ENCODE measurements at regions not wholly inside any gene's neighbourhood (a gene's known extent, or its start where the extent isn't known, plus 50 kb on each side); places are given as distances from the start of the nearest gene placed in this dataset.
"Not testable (repeated sequence)": the region's sequence is repeated elsewhere in the genome, so short reads cannot be mapped to it uniquely, and the experiment has no call there.

DNA sequence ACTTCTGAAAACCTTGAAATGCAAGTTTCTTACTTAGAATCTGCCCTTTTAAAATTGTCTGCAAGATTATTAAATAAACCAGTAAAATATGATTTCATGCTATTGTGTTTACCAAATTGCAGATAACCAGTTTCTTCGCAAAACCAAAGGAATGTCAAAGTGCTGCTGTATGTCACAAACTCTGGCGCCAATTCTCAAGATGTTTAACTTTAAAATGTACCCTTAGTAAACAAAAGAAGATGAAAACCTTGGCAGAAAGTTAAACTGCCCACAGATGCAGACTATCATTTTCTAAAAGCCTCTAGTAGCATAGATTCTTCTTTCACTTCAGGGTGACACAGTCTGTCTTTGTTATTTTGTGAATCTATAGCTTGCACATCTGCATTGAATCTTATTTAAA is 189.2 kb downstream of the SLITRK6 start:
- DNase-seq (ENCODE audit: extremely low read depth in 1 of 2, low read depth in 1 of 2): no peak

- DNase-seq (ENCODE audit: extremely low read depth in 1 of 2, low read depth in 1 of 2): no peak
Observed at GRCh38 chr13:85608255-85608829, 190.9 kb downstream of the SLITRK6 start.

DNA sequence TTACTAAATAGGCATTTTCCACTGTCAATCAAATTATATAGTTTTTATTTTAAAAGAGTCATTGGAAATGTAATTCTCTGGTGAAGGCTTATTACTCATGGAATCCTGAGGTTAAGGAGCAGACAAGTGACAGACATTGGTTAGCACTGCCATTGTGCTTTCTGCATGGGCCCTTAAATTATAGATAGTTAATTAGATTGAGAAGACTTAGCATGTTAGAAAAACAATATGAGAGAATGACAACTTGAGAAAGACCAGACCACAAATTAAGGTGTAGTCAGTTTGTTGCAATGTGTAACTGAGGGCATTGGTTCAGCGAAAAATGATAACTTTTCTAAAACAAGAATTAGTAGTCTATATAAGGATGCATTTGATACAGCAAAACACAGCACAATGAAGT is 195.5 kb downstream of the SLITRK6 start:
- DNase-seq (ENCODE audit: extremely low read depth in 1 of 2, low read depth in 1 of 2): no peak

GRCh38 chr13:85601526-85601925 is 197.7 kb downstream of the SLITRK6 start:
- DNase-seq (ENCODE audit: extremely low read depth in 1 of 2, low read depth in 1 of 2): no peak

- no peak for DNase-seq (ENCODE audit: extremely low read depth in 1 of 2, low read depth in 1 of 2)
Observed at GRCh38 chr13:85597790-85598500, 201.3 kb downstream of the SLITRK6 start.

DNA sequence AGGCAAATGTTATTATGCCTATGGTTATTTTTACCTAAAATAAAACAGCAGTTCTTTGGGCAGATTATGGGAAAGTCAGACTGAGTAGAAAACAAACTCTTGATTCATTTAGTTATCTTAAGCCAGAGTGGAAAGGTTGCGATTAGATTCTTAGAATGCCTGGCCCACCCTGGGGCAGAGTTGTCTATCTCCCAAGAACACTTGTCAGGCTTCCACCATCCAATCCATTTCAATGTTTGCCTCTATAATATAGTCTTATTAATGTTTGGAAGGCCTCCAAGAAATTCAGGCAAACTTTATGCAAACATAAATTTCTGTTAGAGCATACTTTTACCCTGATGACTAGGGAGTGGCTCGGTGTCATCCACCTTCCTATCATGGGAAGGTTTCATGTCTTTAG is 207.0 kb downstream of the SLITRK6 start:
- DNase-seq (ENCODE audit: extremely low read depth in 1 of 2, low read depth in 1 of 2): no peak

GRCh38 chr13:85590231-85590931 is 208.8 kb downstream of the SLITRK6 start:
- no peak for DNase-seq (ENCODE audit: extremely low read depth in 1 of 2, low read depth in 1 of 2)

- DNase-seq (ENCODE audit: extremely low read depth in 1 of 2, low read depth in 1 of 2): no peak
Observed at GRCh38 chr13:85589021-85589420, 210.2 kb downstream of the SLITRK6 start.

GRCh38 chr13:85588359-85588758 is 210.9 kb downstream of the SLITRK6 start:
- DNase-seq (ENCODE audit: extremely low read depth in 1 of 2, low read depth in 1 of 2): no peak

GRCh38 chr13:85586856-85587255 is 212.4 kb downstream of the SLITRK6 start:
- DNase-seq (ENCODE audit: extremely low read depth in 1 of 2, low read depth in 1 of 2): no peak

- DNase-seq (ENCODE audit: extremely low read depth in 1 of 2, low read depth in 1 of 2): no peak
Observed at GRCh38 chr13:85586422-85586831, 212.8 kb downstream of the SLITRK6 start.

GRCh38 chr13:85582890-85583289 is 216.3 kb downstream of the SLITRK6 start:
- DNase-seq (ENCODE audit: extremely low read depth in 1 of 2, low read depth in 1 of 2): no peak

DNA sequence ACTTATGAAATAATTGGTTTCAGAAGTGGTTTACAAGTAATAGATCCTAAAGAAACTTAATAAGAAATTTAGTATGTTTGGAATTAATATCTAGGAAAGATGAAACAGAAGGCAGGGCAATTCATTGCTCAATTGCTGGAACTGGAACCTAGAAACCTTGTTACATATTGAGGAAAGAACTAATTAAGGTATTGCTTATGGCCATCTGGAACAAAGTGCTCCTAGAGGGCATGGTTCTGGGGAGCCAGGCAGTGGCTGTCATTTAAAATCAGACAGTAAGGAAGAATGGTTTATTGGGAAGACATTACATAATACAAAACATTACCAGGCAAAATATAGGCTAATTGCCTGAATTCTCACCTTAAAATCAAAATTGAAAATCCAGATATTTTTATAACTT is 224.1 kb downstream of the SLITRK6 start:
- DNase-seq (ENCODE audit: extremely low read depth in 1 of 2, low read depth in 1 of 2): no peak

DNA sequence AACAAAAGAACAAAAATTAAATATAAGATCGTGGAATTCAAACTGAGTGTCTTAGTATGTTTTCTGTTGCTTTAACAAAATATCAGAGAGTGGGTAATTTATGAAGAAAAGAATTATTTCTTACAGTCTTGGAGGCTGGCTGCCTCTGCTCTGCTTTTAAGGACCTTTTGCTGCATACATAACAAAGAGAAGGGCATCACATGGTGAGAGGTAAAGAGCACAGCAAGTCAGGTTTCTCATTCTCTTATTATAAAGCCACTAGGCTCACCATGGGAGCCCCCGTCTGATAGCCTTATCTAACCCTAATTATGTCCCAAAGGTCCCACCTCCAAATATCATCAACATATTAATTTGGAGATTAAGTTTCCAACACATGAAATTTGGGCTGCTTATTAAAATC is 231.3 kb downstream of the SLITRK6 start:
- DNase-seq (ENCODE audit: extremely low read depth in 1 of 2, low read depth in 1 of 2): no peak

GRCh38 chr13:85565652-85566051 is 233.6 kb downstream of the SLITRK6 start:
- no peak for DNase-seq (ENCODE audit: extremely low read depth in 1 of 2, low read depth in 1 of 2)

DNA sequence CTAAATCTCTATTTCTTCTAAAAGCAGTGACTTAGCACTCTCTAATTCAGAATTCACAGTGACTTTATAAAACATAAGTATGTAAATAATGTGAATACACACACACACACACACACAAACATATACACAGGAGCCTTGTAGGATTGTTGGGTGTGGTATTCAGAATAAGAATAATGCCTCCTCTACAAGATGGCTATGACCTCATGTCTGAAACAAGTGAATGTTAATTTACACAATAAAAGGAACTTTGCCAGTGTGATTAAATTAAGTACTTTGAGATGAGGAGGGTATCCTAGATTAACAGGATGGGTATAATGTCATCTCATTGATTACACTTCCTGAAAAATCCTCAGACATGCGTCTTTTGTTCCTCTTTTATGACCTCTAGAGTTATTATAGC is 234.6 kb downstream of the SLITRK6 start:
- no peak for DNase-seq (ENCODE audit: extremely low read depth in 1 of 2, low read depth in 1 of 2)

DNA sequence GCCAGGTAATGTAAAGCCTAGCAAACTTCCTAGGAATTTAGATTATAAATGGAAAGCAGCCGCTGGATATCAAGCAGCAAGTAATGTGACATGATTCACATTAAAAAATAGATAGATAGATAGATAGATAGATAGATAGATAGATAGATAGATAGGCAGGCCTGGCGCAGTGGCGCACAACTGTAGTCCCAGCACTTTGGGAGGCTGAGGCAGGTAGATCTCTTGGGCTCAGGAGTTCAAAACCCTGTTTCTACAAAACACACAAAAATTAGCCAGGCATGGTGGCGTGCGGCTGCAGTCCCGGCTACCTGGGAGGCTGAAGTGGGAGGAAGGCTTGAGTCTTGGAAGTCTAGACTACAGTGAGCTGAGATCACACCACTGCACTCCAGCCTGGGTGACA is 236.9 kb downstream of the SLITRK6 start:
- DNase-seq (ENCODE audit: extremely low read depth in 1 of 2, low read depth in 1 of 2): no peak

- no peak for DNase-seq (ENCODE audit: extremely low read depth in 1 of 2, low read depth in 1 of 2)
Observed at GRCh38 chr13:85557691-85558467, 241.3 kb downstream of the SLITRK6 start.

GRCh38 chr13:85551012-85551411 is 248.2 kb downstream of the SLITRK6 start:
- no peak for DNase-seq (ENCODE audit: extremely low read depth in 1 of 2, low read depth in 1 of 2)

DNA sequence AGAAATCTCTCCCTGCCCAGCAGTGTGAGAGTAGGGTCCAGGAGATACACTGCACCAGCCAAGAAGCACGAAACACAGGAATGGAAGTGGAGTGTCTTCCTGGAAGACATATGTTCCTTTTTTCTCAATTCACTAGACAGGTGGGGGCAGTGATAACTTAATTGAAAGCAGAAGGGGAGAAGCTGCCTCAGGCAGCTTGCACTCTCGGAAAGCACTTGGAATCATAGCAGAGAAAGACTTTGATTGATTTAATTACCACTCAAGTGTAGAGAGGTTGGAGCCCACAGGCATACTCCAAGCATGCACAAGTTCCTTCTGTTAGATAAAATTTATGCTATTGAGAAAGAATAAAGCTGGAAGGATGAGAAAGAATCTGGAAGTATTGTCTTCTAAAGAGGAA is 249.4 kb downstream of the SLITRK6 start:
- DNase-seq (ENCODE audit: extremely low read depth in 1 of 2, low read depth in 1 of 2): no peak

DNA sequence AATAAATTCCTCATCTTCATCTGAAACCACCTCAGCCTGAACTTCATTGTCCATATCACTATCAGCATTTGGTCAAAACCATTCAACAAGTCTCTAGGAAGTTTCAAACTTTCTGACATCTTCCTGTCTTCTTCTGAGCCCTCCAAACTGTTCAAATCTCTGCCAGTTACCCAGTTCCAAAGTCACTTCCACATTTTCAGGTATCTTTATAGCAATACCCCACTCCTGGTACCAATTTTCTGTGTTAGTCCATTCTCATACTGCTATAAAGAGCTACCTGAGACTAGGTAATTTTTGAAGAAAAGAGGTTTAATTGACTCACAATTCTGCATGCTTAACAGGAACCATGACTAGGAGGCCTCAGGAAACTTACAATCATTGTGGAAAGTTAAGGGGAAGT is 250.4 kb downstream of the SLITRK6 start:
- not testable (repeated sequence) for DNase-seq (ENCODE audit: extremely low read depth in 1 of 2, low read depth in 1 of 2)
